GM13976 (cell line): ENCODE measurements at regions not wholly inside any gene's neighbourhood (a gene's known extent, or its start where the extent isn't known, plus 50 kb on each side); places are given as distances from the start of the nearest gene placed in this dataset.
"Not testable (repeated sequence)": the region's sequence is repeated elsewhere in the genome, so short reads cannot be mapped to it uniquely, and the experiment has no call there.

Source experiments
- DNase-seq: peaks from one replicate; pipeline ENCODE4 v3.0.0; 2012; ENCODE audit warnings: low spot score
- CTCF ChIP-seq: IDR thresholded peaks from 2 replicates; pipeline ENCODE4 v1.5.1; 2012; ENCODE audit warnings: borderline replicate concordance, mild to moderate bottlenecking; ENCODE audit not compliant: insufficient read depth; ENCODE audit errors: extremely low read depth, missing control alignments, control extremely low read depth
- in situ Hi-C: fragments of 300-500 bp; cut with MboI; formaldehyde crosslinking; loops from one replicate; pipeline ENCODE4 v1.12.0; 2022; ENCODE audit warnings: low sequenced_read_pairs, mixed read lengths, inconsistent platforms; ENCODE audit not compliant: unreplicated experiment

DNA sequence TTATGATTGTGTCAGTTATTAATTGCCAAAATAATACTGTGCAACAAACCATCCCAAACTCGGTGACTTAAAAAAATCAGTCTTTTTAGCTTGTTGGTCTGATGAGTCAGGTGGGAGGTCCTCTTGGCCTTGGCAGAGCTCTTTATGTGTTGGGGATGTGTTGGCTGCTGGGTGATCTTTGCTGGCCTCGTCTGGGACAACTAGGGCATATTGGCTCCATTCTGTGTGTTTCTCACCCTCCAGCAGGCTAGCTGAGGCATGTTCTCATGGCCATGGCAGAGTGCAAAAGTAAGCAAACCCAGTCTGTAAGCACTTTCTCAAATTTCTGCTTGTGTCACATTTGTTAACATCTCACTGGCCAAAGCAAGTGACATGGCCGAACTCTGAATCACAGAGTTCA lies 251.6 kb downstream of the RPLP1 start:
- no peak for TF ChIP-seq CTCF
- in situ Hi-C loops: no loop called here
- no peak for DNase-seq

DNA sequence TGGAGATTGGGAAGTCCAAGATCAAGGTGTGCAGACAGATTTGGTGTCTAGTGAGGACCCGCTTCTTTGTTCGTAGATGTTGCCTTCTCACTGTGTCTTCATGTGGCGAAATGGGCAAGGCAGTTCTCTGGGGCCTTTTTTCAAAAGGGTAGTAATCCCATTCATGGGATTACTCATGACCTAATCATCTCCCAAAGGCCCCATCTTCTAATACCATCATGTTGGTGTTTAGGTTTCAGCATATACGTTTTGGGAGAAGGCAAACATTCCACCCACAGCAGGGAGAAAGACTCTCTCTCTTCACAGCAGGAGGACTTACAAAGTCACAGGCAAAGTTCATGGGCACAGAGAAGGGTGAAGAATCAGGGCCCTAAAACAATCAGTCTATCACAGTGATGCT lies 252.1 kb downstream of the RPLP1 start:
- TF ChIP-seq CTCF: no peak

DNA sequence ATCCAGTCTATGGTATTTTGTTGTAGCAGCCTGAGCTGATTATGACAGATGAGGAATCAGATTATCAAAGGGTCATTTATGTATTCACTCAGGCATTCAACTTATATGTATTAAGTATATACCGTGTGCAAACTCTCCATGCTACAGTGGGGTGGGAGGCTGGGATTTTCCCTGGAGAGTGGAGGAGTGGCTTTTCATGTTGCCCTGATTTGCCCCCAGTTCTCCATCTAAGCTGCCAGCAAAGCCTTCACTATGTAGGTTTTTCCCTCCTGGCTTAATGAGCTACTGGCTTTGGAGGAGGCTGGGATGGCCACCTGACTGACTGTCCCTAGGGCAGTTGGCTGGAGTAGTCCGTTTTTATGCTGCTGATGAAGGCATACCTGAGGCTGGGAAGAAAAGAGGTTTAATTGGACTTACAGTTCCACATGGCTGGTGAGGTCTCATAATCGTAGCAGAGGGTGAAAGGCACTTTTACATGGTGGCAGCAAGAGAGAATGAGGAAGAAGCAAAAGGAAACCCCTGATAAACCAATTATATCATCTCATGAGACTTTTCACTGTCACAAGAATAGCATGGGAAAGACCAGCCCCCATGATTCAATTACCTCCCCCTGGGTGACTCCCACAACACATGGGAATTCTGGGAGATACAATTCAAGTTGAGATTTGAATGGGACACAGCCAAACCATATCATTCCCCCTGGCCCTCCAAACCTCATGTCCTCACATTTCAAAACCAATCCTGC lies 253.9 kb downstream of the RPLP1 start:
- TF ChIP-seq CTCF: no peak
- DNase-seq: no peak
- in situ Hi-C loops: no loop called here

More for the DNA sequence above, 252.1 kb downstream of the RPLP1 start:
- no peak for DNase-seq
- in situ Hi-C loops: no loop called here

GRCh38 chr15:69707241-69707640 lies 254.6 kb downstream of the RPLP1 start:
- DNase-seq, in situ Hi-C loops: not testable (repeated sequence)

DNA sequence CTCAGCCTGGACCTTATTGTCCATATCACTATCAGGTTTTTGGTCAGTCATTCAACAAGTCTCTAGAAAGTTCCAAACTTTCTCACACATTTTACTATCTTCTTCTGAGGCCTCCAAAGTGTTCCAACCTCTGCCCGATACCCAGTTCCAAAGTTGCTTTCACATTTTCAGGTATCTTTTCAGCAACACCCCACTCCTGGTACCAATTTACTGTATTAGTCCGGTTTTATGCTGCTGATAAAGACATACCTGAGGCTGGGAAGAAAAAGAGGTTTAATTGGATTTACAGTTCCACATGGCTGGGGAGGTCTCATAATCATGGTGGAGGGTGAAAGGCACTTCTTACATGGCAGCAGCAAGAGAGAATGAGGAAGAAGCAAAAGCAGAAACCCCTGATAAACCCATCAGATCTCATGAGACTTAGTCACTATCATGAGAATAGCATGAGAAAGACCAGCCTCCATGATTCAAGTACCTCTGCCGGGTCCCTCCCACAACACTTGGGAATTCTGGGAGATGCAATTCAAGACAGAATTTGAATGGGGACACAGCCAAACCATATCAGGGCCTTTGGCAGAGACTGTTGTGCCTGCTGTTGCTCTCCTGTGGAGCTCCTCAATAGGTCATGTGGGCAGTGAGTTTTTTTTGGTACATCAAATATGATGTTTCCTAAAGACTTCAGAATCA lies 256.0 kb downstream of the RPLP1 start:
- DNase-seq, in situ Hi-C loops: not testable (repeated sequence)

DNA sequence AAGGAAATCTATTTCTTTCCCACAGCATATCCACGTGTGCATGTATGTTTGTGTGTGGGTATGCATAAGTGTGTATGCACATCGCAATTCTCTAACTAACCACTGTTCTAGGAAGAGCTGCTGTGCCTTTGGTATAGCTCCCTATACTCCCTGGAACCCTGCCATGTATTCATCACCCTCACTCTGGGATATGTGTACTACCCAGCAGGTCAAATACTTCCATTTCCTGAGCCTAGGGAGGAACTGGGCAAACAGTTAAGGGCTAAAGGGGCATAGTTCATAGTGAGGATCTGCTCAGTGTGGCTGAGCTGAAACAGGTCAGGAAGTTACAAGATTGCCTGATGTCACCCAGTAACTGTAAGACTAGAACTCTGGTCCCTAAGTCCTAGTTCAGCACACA lies 260.4 kb downstream of the RPLP1 start:
- DNase-seq: no peak
- TF ChIP-seq CTCF: no peak
- in situ Hi-C loops: no loop called here

- in situ Hi-C loops: no loop called here
- TF ChIP-seq CTCF: no peak
- DNase-seq: peak; percentile 54
Measured at GRCh38 chr15:69713726-69714559, 261.3 kb downstream of the RPLP1 start.
